KMS-11 (cell line): ENCODE measurements at regions not wholly inside any gene's neighbourhood (a gene's known extent, or its start where the extent isn't known, plus 50 kb on each side); places are given as distances from the start of the nearest gene placed in this dataset.

Source experiments
- H2AFZ ChIP-seq: fragments of 200-600 bp; sonication (generic); 2 replicates; pipeline ENCODE4 v1.6.1; 2016; ENCODE audit warnings: antibody characterized with exemption, mixed run types, low read depth
- H3K27ac ChIP-seq: fragments of 200-600 bp; sonication (generic); 2 replicates; pipeline ENCODE4 v1.6.1; 2016; ENCODE audit warnings: mild to moderate bottlenecking, mixed run types
- H3K27me3 ChIP-seq: fragments of 200-600 bp; sonication (generic); 2 replicates; pipeline ENCODE4 v1.6.1; 2017; ENCODE audit warnings: mild to moderate bottlenecking, low read depth, mixed run types, moderate library complexity; ENCODE audit not compliant: insufficient read depth
- H3K36me3 ChIP-seq: fragments of 200-600 bp; sonication (generic); 2 replicates; pipeline ENCODE4 v1.6.1; 2017; ENCODE audit warnings: mild to moderate bottlenecking, mixed run types; ENCODE audit not compliant: insufficient read depth
- H3K4me1 ChIP-seq: fragments of 200-600 bp; sonication (generic); 2 replicates; pipeline ENCODE4 v1.6.1; 2016; ENCODE audit warnings: mild to moderate bottlenecking, low read depth, mixed run types; ENCODE audit not compliant: poor library complexity, severe bottlenecking
- H3K4me2 ChIP-seq: fragments of 200-600 bp; sonication (generic); 2 replicates; pipeline ENCODE4 v1.7.0; 2016; ENCODE audit warnings: mild to moderate bottlenecking, mixed run types
- H3K4me3 ChIP-seq: fragments of 200-600 bp; sonication (generic); IDR thresholded peaks from 2 replicates; pipeline ENCODE4 v1.6.1; 2017; ENCODE audit warnings: low read depth, low read length, mixed read lengths; ENCODE audit not compliant: insufficient read depth
- H3K79me2 ChIP-seq: fragments of 200-600 bp; sonication (generic); 2 replicates; pipeline ENCODE4 v1.6.1; 2016; ENCODE audit warnings: low read depth, mixed run types; ENCODE audit not compliant: insufficient read depth
- H3K9ac ChIP-seq: fragments of 200-600 bp; sonication (generic); 2 replicates; pipeline ENCODE4 v1.6.1; 2016; ENCODE audit warnings: mild to moderate bottlenecking, mixed run types
- H4K20me1 ChIP-seq: fragments of 200-600 bp; sonication (generic); 2 replicates; pipeline ENCODE4 v1.6.1; 2016; ENCODE audit warnings: mild to moderate bottlenecking, mixed run types; ENCODE audit not compliant: insufficient read depth
- CTCF ChIP-seq: fragments of 200-600 bp; sonication (generic); conservative IDR thresholded peaks from 2 replicates; pipeline ENCODE4 v1.6.1; 2017; ENCODE audit warnings: low read depth, mild to moderate bottlenecking, antibody characterized with exemption, low read length, moderate library complexity, mixed read lengths

- Histone ChIP-seq H3K79me2 (no peaks in the 10 kb centered on the region), H3K27me3 (no peaks in the 10 kb centered on the region)
These were observed 1161.1 kb downstream of the BRD1 start for GRCh38 chr22:48666620-48667019.

DNA sequence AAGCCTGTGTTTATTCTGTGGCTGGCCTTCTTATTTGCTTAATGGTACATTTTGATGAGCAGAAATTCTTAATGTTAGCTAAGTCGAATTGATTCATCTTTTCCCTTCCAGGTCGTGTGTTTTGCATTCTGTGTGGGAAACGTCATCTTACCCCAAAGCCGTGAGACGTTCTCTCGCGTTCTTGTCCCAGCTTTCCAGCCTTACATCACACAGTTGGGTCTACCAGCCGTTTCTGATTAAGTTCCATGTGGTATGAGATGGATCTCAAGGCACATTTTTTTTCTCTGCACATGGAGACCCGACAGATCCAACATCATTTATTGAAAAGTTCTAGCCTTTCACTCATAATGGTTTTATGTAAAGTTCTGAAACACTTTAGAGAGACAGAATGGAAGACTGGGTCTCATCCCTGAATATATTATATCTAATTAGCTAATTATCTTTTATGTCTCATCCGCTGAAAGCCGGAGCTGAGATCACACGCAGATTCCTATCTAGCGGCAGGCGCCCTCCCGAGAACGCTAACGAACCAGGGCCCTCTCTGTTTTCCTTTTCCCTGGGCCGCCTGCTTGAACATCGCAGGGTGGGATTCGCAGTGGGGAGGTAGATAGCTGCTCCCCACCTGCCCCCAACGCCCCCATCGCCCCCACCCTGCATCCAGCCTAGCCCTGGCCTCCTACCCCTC, 1162.2 kb downstream of the BRD1 start:
- Histone ChIP-seq H3K27ac (no peak overlapping the region), H2AFZ (no peak overlapping the region), H3K4me3 (no peak overlapping the region), H3K4me2 (no peak overlapping the region), H3K4me1 (no peaks in the 10 kb centered on the region), H3K36me3 (no peaks in the 10 kb centered on the region), H3K27me3 (no peaks in the 10 kb centered on the region), H4K20me1 (no peaks in the 10 kb centered on the region), H3K79me2 (no peaks in the 10 kb centered on the region), H3K9ac (no peak overlapping the region)
- no peak for TF ChIP-seq CTCF

More at GRCh38 chr22:48666620-48667019, 1161.1 kb downstream of the BRD1 start:
- no peak for TF ChIP-seq CTCF
- Histone ChIP-seq H2AFZ (no peak overlapping the region), H3K9ac (no peak overlapping the region), H3K36me3 (no peaks in the 10 kb centered on the region), H3K4me2 (no peak overlapping the region), H3K4me3 (no peak overlapping the region), H4K20me1 (no peaks in the 10 kb centered on the region), H3K27ac (no peak overlapping the region), H3K4me1 (no peaks in the 10 kb centered on the region)

- TF ChIP-seq CTCF = no peak
These were observed 1163.1 kb downstream of the BRD1 start for GRCh38 chr22:48664586-48664985.

GRCh38 chr22:48663297-48663696, 1164.4 kb downstream of the BRD1 start:
- Histone ChIP-seq H2AFZ (no peak overlapping the region), H3K27ac (no peak overlapping the region), H3K9ac (no peak overlapping the region), H3K36me3 (no peaks in the 10 kb centered on the region), H3K4me1 (no peaks in the 10 kb centered on the region), H3K4me3 (no peak overlapping the region), H3K4me2 (no peak overlapping the region), H3K79me2 (no peaks in the 10 kb centered on the region), H3K27me3 (no peaks in the 10 kb centered on the region), H4K20me1 (no peaks in the 10 kb centered on the region)
- peak; percentile 47 for TF ChIP-seq CTCF

More at GRCh38 chr22:48664586-48664985, 1163.1 kb downstream of the BRD1 start:
- H3K4me2 ChIP-seq = no peak overlapping the region
- H3K27ac ChIP-seq = no peak overlapping the region
- H3K36me3 ChIP-seq = no peaks in the 10 kb centered on the region
- no peaks in the 10 kb centered on the region for H3K79me2 ChIP-seq
- no peak overlapping the region for H3K9ac ChIP-seq
- no peak overlapping the region for H3K4me3 ChIP-seq
- no peaks in the 10 kb centered on the region for H4K20me1 ChIP-seq
- no peak overlapping the region for H2AFZ ChIP-seq
- no peaks in the 10 kb centered on the region for H3K27me3 ChIP-seq
- no peaks in the 10 kb centered on the region for H3K4me1 ChIP-seq
